ENCODE measurements at regions not wholly inside any gene's neighbourhood (a gene's known extent, or its start where the extent isn't known, plus 50 kb on each side); places are given as distances from the start of the nearest gene placed in this dataset.
"Not testable (repeated sequence)": the region's sequence is repeated elsewhere in the genome, so short reads cannot be mapped to it uniquely, and the experiment has no call there.

DNA sequence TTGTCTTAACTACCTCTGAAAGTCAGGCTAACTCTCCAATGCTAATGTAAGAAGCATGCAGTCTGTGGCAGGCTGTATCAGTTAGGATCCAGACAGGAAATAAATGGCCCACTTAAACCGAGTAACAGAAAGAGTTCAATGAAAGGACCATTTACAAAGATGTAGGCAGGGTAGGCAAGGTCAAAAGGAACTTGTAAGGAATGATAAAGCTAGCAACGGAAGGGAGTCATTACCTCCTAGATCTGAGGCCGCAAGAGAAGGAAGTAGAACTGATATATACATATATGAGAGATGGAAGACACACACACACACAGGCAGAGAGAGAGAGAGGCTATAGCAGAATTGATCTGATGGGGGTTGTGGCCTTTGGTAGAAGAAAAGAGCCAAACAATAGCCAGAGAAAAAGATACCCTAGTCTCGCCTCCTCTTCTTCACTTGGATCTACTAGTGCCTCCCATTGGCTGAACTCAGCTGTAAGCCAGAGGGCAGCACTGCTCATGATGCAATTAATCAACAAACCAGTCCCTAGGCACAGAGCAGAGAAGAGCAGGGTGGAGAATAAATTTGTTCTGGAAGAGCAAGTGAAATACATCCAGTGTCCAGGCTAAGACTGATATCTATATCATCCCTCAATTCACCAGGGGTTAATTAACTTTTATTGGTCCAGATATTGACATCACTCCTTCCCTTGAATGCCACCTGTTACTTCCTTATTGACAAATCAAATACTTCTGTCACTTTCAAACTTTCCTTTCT lies 91.2 kb downstream of the LSMEM1 start:
- no peak overlapping the region for H3K27ac ChIP-seq (ENCODE audit: low read length)
- DNase-seq (ENCODE audit: low read depth, low spot score) = no peak
- no CpG with 5 or more reads among the region's 4 CpGs for WGBS (ENCODE audit: insufficient coverage, insufficient read length)

DNA sequence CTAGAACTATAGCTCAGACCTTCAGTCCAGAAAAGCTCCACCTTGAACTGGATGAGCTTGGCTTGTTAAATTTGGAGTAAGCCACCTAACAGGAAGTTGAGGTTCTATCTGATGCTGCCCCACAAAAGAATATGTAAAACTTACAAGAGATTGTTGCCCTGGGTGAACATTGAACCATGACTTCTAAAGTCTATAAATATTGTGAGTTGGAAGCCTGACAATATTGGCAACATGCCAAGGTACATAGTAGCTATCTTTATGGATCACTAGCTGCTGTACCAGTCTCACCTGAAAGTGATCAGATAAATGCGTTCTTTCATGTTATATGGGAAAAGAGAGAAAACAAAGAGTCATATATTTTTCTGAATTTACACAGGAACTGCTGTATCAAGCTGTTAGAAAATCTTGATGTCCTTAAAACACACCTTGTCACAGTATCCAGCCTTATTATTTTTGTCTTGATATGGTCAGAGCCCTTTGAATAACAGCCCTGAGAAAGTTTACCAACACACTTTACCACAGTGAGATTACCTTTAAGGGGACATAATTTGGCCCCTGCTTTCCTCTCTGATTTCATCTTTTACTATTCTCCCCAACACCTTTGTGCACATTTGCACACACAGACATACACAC lies 92.0 kb downstream of the LSMEM1 start:
- Histone ChIP-seq H3K4me3 (ENCODE audit: low read length) (no peak overlapping the region), H3K27me3 (ENCODE audit: control insufficient read depth, insufficient read depth, low read length) (no peaks in the 10 kb centered on the region), H3K9me3 (ENCODE audit: control insufficient read depth, insufficient read depth, low read length) (no peaks in the 10 kb centered on the region), H3K36me3 (ENCODE audit: control insufficient read depth, insufficient read depth, low read length) (no peaks in the 10 kb centered on the region), H3K4me1 (ENCODE audit: control insufficient read depth, insufficient read depth, low read length) (no peaks in the 10 kb centered on the region), H3K27ac (ENCODE audit: low read length) (no peak overlapping the region)
- no peak for DNase-seq (ENCODE audit: low read depth, low spot score)
- WGBS (ENCODE audit: insufficient coverage, insufficient read length) = no CpG with 5 or more reads among the region's 1 CpG

More for the DNA sequence above, 91.2 kb downstream of the LSMEM1 start:
- H3K36me3 ChIP-seq (ENCODE audit: control insufficient read depth, insufficient read depth, low read length) = no peaks in the 10 kb centered on the region
- H3K27me3 ChIP-seq (ENCODE audit: control insufficient read depth, insufficient read depth, low read length) = no peaks in the 10 kb centered on the region
- no peaks in the 10 kb centered on the region for H3K4me1 ChIP-seq (ENCODE audit: control insufficient read depth, insufficient read depth, low read length)
- H3K9me3 ChIP-seq (ENCODE audit: control insufficient read depth, insufficient read depth, low read length) = no peaks in the 10 kb centered on the region
- no peak overlapping the region for H3K4me3 ChIP-seq (ENCODE audit: low read length)

DNA sequence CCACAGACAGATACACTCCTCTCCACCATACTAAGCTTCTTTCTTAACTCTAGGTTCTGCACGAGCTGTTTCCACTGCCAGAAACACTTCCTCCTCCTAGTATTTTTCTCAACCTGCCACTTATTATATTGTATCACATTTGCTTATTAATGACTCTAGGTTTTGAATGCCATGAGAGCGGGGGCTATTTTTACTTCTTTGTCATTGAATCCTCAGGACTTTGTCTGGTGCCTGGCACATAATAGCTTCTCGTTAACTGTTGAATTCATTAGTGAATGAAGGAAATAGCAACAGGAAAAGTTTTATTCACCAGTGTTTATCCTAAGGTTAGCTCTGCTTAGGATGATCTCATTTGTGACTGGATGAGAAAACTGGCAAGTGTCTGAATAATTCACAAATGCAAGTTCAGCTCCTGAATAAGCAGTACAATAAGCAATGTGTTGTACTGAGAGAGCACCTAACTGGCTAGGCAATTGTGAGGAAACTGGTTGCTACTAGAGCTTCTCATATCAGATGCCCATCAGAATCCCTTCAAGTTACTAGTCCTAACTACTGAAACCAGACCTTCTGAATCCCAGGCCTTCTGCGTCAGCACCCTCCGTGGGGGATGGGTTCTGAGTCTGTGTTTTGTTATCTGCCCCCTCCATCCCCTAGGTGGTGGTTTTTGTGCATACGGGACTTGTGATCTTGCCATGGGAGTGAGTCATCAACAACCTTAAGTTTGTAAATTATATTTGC lies 92.7 kb downstream of the LSMEM1 start:
- Histone ChIP-seq H3K27ac (ENCODE audit: low read length) (no peak overlapping the region), H3K9me3 (ENCODE audit: control insufficient read depth, insufficient read depth, low read length) (no peaks in the 10 kb centered on the region), H3K27me3 (ENCODE audit: control insufficient read depth, insufficient read depth, low read length) (no peaks in the 10 kb centered on the region), H3K4me3 (ENCODE audit: low read length) (no peak overlapping the region), H3K4me1 (ENCODE audit: control insufficient read depth, insufficient read depth, low read length) (no peaks in the 10 kb centered on the region), H3K36me3 (ENCODE audit: control insufficient read depth, insufficient read depth, low read length) (no peaks in the 10 kb centered on the region)
- no CpG with 5 or more reads among the region's 6 CpGs for whole genome bisulfite sequencing (ENCODE audit: insufficient coverage, insufficient read length)
- DNase-seq (ENCODE audit: low read depth, low spot score) = no peak

DNA sequence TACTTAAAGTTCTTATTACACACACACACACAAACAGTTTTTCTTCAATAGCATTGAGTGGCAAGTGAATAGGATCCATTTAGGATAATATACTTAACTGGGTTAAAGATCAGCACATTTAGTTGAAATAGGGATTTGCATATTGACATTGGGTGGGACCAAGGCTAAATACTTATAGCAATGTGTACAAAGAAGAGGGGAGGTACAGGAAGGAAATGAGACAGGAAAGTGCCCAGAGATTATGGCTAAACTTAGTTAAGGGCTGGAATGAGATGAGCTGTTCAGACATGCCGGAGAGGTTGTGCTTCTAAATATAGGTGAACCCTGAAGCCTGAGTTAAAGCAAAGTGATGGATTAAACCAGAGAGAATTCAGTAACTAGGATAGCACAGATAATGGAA lies 95.1 kb downstream of the LSMEM1 start:
- DNase-seq (ENCODE audit: low read depth, low spot score) = no peak
- no peak overlapping the region for H3K27ac ChIP-seq (ENCODE audit: low read length)
- no peaks in the 10 kb centered on the region for H3K27me3 ChIP-seq (ENCODE audit: control insufficient read depth, insufficient read depth, low read length)
- H3K9me3 ChIP-seq (ENCODE audit: control insufficient read depth, insufficient read depth, low read length) = no peaks in the 10 kb centered on the region
- H3K36me3 ChIP-seq (ENCODE audit: control insufficient read depth, insufficient read depth, low read length) = no peaks in the 10 kb centered on the region
- H3K4me1 ChIP-seq (ENCODE audit: control insufficient read depth, insufficient read depth, low read length) = no peaks in the 10 kb centered on the region
- WGBS (ENCODE audit: insufficient coverage, insufficient read length) = no CpG with 5 or more reads among the region's 1 CpG
- no peak overlapping the region for H3K4me3 ChIP-seq (ENCODE audit: low read length)

DNA sequence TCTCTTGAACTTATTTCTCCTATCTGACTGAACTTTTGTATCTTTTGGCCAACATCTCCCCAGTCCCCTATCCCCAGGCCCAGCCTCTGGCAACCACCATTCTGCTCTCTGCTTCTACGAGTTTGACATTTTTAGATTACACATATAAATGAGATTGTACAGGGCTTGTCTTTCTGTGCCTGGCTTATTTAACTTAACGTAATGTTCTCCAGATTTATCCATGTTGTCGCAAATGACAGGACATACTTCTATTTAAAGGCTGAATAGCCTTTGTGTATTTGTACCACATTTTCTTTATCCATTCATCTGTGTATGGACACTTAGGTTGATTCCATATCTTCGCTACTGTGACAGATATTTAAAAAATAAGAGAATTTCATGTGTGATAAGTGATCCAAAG lies 98.6 kb downstream of the LSMEM1 start:
- WGBS (ENCODE audit: insufficient coverage, insufficient read length) = no CpG with 5 or more reads among the region's 4 CpGs

DNA sequence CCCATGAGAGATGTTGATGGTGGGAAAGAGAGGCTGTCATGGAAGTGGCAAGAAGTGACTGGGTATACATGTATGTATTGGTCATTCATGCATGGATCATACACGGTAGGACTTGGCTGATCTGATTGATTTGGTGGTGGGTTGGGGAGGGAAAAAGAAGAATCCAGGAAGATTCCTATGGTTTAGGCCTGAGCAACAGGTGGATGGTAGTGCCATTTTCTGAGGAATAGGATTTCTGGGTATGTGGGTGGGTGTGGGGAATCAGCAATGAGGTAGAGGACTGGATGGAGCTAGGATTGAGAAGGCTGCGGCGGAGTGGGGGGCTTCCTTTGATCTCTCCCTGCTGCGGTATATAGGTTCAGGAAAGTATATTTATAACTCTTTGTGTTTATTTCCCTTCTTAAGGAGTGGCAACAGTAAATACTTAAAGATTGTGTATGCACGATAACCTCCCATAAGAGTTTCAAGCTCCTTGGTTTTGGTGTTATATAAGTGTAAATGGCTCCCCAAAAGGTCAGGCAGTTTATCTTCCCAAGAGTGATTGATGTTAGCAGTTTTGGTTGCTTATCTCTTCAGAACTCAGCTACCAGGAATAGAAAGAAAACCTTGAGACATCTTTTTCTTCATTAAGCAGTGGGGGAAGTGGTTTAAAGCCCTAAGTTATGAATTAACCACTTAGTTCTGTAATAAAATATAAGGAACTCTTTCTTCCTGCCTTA lies 100.1 kb downstream of the LSMEM1 start:
- H3K27ac ChIP-seq (ENCODE audit: low read length) = no peak overlapping the region

More for the DNA sequence above, 98.6 kb downstream of the LSMEM1 start:
- Histone ChIP-seq H3K9me3 (ENCODE audit: control insufficient read depth, insufficient read depth, low read length) (no peaks in the 10 kb centered on the region), H3K4me3 (ENCODE audit: low read length) (no peak overlapping the region), H3K36me3 (ENCODE audit: control insufficient read depth, insufficient read depth, low read length) (no peaks in the 10 kb centered on the region), H3K4me1 (ENCODE audit: control insufficient read depth, insufficient read depth, low read length) (no peaks in the 10 kb centered on the region), H3K27ac (ENCODE audit: low read length) (no peak overlapping the region), H3K27me3 (ENCODE audit: control insufficient read depth, insufficient read depth, low read length) (no peaks in the 10 kb centered on the region)
- DNase-seq (ENCODE audit: low read depth, low spot score) = no peak

DNA sequence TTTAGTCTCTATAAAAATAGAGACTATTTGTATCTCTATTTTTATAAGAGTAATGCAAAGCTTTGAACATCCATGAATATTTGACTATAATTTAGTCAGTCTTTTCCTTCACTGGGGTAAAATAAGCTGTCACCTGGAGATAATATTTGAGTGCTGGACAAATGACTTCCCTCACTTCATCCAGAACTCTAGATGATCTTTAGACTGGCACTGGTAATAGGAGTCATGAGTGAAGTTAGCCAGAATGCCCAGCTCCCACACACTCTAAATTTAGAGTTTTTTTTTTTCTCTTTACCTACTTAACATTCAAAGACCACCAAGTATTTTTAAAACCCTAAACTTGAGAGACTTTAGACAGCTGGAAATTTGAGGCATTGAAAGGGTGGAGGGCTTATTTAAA lies 100.7 kb downstream of the LSMEM1 start:
- Histone ChIP-seq H3K4me3 (ENCODE audit: low read length) (no peak overlapping the region), H3K9me3 (ENCODE audit: control insufficient read depth, insufficient read depth, low read length) (no peaks in the 10 kb centered on the region), H3K27me3 (ENCODE audit: control insufficient read depth, insufficient read depth, low read length) (no peaks in the 10 kb centered on the region), H3K36me3 (ENCODE audit: control insufficient read depth, insufficient read depth, low read length) (no peaks in the 10 kb centered on the region), H3K4me1 (ENCODE audit: control insufficient read depth, insufficient read depth, low read length) (no peaks in the 10 kb centered on the region), H3K27ac (ENCODE audit: low read length) (no peak overlapping the region)
- no peak for DNase-seq (ENCODE audit: low read depth, low spot score)

More for the DNA sequence above, 100.1 kb downstream of the LSMEM1 start:
- H3K36me3 ChIP-seq (ENCODE audit: control insufficient read depth, insufficient read depth, low read length) = no peaks in the 10 kb centered on the region
- H3K4me3 ChIP-seq (ENCODE audit: low read length) = no peak overlapping the region
- DNase-seq (ENCODE audit: low read depth, low spot score) = no peak
- no peaks in the 10 kb centered on the region for H3K27me3 ChIP-seq (ENCODE audit: control insufficient read depth, insufficient read depth, low read length)
- no peaks in the 10 kb centered on the region for H3K4me1 ChIP-seq (ENCODE audit: control insufficient read depth, insufficient read depth, low read length)
- no peaks in the 10 kb centered on the region for H3K9me3 ChIP-seq (ENCODE audit: control insufficient read depth, insufficient read depth, low read length)
- WGBS (ENCODE audit: insufficient coverage, insufficient read length) = no CpG with 5 or more reads among the region's 5 CpGs

DNA sequence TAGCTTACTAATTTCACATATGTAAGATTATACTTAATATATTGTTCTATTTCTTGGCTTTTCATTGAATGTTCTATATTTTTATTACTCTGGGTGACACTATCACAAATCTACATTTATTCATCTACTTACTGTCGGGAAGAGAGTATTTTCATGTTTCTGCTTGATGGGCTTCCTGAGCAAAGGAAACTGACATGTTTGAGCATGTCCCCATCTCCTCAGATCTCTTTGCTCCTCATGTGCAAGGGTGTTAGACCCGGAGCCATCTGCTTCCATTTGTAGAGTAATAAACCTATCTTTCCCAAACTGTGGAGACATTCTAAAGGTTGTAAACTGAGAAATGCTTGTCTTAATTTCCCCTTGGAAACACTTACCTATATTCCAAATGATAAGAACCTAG lies 103.5 kb downstream of the LSMEM1 start:
- Histone ChIP-seq H3K9me3 (ENCODE audit: control insufficient read depth, insufficient read depth, low read length) (no peaks in the 10 kb centered on the region), H3K4me1 (ENCODE audit: control insufficient read depth, insufficient read depth, low read length) (no peaks in the 10 kb centered on the region), H3K27ac (ENCODE audit: low read length) (no peak overlapping the region), H3K4me3 (ENCODE audit: low read length) (no peak overlapping the region), H3K36me3 (ENCODE audit: control insufficient read depth, insufficient read depth, low read length) (no peaks in the 10 kb centered on the region), H3K27me3 (ENCODE audit: control insufficient read depth, insufficient read depth, low read length) (no peaks in the 10 kb centered on the region)
- WGBS (ENCODE audit: insufficient coverage, insufficient read length) = no CpG with 5 or more reads among the region's 2 CpGs
- DNase-seq (ENCODE audit: low read depth, low spot score) = no peak

DNA sequence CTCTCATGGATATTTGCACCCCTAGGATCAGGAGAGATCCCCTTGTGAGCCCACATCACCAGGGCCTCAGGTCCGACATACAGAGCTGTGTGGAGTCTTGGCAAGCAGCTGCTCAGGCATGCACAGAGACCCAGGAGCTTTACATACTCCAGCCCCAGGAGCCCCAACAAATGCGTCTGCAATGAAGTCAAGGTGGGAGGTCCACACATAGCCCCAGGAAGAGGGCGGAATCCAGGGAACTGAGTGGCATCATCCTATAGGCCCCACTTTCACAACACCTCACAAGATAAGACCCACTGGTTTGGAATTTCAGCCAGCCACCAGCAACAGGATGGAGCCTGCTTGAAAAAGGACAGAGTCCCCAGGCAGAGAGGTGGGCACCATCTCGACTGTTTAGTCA lies 106.7 kb downstream of the LSMEM1 start:
- Histone ChIP-seq H3K27me3 (ENCODE audit: control insufficient read depth, insufficient read depth, low read length) (no peaks in the 10 kb centered on the region), H3K27ac (ENCODE audit: low read length) (no peak overlapping the region), H3K4me1 (ENCODE audit: control insufficient read depth, insufficient read depth, low read length) (no peaks in the 10 kb centered on the region), H3K36me3 (ENCODE audit: control insufficient read depth, insufficient read depth, low read length) (no peaks in the 10 kb centered on the region), H3K9me3 (ENCODE audit: control insufficient read depth, insufficient read depth, low read length) (no peaks in the 10 kb centered on the region), H3K4me3 (ENCODE audit: low read length) (no peak overlapping the region)
- no CpG with 5 or more reads among the region's 4 CpGs for WGBS (ENCODE audit: insufficient coverage, insufficient read length)
- DNase-seq (ENCODE audit: low read depth, low spot score) = no peak

DNA sequence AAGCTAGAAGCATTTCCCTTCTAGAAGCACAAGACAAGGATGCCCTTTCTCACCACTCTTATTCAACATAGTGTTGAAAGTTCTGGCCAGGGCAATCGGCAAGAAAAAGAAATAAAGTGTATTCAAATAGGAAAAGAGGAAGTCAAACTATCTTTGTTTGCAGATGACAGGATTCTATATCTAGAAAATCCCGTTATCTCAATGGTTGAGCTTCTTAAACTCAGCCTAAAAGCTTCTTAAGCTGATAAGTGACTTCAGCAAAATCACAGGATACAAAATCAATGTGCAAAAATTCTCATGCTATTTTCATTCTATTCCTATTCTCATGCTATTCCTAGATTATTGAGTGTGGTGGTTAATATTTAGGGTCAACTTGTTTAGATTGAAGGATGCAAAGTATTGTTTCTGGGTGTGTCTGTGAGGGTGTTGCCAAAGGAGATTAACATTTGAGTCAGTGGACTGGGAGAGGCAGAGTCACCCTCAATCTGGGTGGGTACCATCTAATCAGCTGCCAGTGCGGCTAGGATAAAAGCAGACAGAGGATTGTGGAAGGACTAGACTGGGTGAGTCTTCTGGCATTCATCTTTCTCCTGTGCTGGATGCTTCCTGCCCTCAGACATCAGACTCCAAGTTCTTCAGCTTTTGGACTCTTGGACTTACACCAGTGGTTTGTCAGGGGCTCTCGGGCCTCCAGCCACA lies 111.9 kb downstream of the LSMEM1 start:
- not testable (repeated sequence) for H3K36me3 ChIP-seq (ENCODE audit: control insufficient read depth, insufficient read depth, low read length); H3K27ac ChIP-seq (ENCODE audit: low read length); DNase-seq (ENCODE audit: low read depth, low spot score); H3K4me1 ChIP-seq (ENCODE audit: control insufficient read depth, insufficient read depth, low read length); H3K4me3 ChIP-seq (ENCODE audit: low read length); H3K9me3 ChIP-seq (ENCODE audit: control insufficient read depth, insufficient read depth, low read length); H3K27me3 ChIP-seq (ENCODE audit: control insufficient read depth, insufficient read depth, low read length)
- WGBS (ENCODE audit: insufficient coverage, insufficient read length) = no CpG with 5 or more reads among the region's 4 CpGs
